HG02938 (cell line): ENCODE measurements at regions not wholly inside any gene's neighbourhood (a gene's known extent, or its start where the extent isn't known, plus 50 kb on each side); places are given as distances from the start of the nearest gene placed in this dataset.

Source experiments
- ATAC-seq: cut with Tn5 transposase; IDR thresholded peaks from one replicate; pipeline ENCODE4 v1.9.1; 2021; ENCODE audit warnings: mild to moderate bottlenecking, moderate library complexity; ENCODE audit not compliant: unreplicated experiment

GRCh38 chr10:107471911-107472310 lies 307.4 kb upstream of the SORCS1 start:
- ATAC-seq = no peak

- ATAC-seq = no peak
Observed at GRCh38 chr10:107453561-107453960, 289.1 kb upstream of the SORCS1 start.

GRCh38 chr10:107451047-107451446 lies 286.5 kb upstream of the SORCS1 start:
- no peak for ATAC-seq

DNA sequence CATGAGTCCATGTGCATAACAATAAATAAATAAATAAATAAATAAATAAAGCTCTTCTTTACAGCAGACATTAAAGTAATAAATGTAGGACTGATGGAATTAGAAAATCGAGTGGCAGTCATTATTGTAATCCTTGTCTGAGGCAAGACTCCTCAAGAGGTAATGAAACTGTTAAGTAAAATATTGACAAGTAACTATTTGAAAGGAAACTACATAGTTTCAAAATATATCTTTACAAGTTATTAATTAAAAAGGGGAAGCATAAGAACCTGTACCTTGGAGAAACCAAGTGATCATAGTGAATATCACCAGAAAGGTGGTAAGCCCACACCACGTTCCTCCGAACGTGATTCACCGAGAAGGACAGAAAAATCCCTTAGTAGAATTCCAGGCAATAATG lies 285.6 kb upstream of the SORCS1 start:
- ATAC-seq = peak; percentile 66

- no peak for ATAC-seq
Observed at GRCh38 chr10:107444443-107444842, 279.9 kb upstream of the SORCS1 start.

DNA sequence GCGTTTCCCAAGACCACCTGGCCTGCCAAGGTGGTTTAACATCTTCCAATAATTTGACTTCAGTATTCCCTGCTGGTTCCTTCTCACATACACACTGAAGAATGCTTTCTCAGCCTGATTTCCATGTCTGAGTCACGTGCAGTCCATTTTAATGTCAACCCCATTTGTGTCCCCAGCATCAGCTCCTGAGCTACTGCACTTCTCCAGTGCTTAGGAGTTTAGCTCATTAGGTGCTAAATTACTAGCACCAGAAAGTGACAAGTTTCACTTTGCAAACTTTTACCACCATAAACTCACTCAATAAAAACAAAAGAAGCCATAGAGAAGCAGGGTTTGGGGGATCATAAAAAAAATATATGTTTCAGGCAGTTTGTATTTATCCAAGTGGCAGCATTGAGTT lies 279.3 kb upstream of the SORCS1 start:
- ATAC-seq = no peak

GRCh38 chr10:107443326-107443725 lies 278.8 kb upstream of the SORCS1 start:
- no peak for ATAC-seq

- peak; percentile 89 for ATAC-seq
Observed at GRCh38 chr10:107442035-107442505, 277.6 kb upstream of the SORCS1 start.

DNA sequence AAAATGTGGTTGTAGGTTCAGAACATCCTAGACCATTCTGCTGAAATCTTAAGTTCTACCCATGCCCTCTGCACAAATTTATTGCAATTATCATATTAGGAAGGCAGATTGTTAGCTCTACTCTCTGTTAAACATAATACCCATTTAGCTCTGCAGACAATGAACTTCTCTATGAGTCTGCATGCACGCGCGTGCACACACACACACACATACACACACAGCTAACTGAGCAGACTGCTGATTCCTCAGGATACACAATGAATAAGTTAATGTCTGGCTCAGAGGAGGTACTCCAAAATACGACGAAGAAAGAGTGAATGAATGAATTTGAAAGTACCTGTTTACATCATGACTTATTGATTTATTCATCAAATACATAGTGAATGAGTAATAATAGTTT lies 276.2 kb upstream of the SORCS1 start:
- ATAC-seq = no peak

DNA sequence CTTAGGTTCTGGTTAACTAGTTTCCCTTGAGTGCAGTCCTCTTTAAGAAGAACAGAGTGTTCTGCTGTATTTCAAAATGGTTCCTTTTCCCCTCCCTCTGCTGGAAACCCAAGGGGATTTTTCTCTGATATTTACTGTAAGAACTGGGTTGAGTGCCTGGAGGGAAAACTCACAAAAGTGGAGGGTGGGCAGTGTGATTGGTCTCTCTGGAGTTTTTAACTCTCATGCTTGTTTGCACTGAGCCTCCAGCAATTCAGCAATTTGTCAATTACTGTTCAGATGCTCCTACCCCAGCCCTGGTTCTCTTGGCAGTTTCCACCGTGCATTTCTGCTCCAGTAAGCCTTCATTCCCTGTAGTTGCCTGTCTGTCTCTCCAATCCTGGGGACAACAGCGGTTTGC lies 273.4 kb upstream of the SORCS1 start:
- ATAC-seq = no peak

- no peak for ATAC-seq
Observed at GRCh38 chr10:107436568-107436967, 272.1 kb upstream of the SORCS1 start.

GRCh38 chr10:107434854-107435253 lies 270.3 kb upstream of the SORCS1 start:
- no peak for ATAC-seq

- ATAC-seq = no peak
Observed at GRCh38 chr10:107434201-107434600, 269.7 kb upstream of the SORCS1 start.

DNA sequence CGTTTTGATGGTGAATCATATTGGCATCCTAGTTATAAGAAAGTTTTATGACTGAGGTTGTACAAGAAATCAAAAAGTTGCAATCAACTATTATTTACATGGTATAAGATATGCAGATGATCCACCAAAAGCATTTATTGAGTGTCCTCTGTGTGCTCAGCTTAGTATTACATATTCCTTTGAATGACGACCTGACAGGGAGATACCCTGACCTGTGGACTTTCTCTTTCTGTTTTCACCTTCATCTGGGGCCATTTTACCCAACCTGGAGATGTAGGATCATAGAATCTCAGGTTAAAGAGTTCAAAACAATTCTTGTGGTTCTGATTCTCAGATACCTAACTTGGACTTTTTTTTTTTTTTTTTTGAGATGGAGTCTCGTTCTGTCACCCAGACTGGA lies 269.1 kb upstream of the SORCS1 start:
- no peak for ATAC-seq

- ATAC-seq = no peak
Observed at GRCh38 chr10:107430446-107430845, 265.9 kb upstream of the SORCS1 start.

- ATAC-seq = no peak
Observed at GRCh38 chr10:107427016-107427415, 262.5 kb upstream of the SORCS1 start.

DNA sequence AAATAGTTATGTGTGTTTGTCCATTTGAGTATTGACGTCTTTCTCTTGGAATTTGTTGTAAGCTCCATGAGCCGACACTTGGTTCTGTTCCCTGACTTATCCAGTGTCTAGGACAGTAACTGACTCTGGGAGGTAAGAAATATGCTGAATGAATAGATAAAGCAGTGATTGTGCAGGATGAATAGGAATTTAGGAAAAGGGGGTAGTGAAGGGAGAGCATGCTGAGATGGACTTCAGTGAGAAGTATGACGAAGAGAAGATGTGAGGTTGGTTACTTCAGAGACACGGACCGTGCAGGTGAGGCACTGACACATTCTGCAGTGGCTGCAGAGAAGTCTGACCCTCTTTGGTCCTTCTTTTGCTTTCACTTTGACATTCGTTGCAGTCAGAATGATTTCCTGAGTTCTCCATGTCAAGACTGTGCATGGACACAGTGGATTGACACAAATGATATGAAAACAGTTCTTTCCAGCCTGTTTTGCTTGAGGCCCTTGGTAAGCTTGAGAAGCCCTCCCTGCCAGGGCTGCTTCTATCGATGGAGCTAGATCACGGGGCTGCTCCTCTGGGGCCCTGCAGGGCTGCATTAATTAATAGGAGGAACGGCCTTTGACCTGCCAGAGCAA lies 261.5 kb upstream of the SORCS1 start:
- ATAC-seq = no peak

- ATAC-seq = no peak
Observed at GRCh38 chr10:107424628-107425027, 260.1 kb upstream of the SORCS1 start.

- ATAC-seq = no peak
Observed at GRCh38 chr10:107423903-107424302, 259.4 kb upstream of the SORCS1 start.

DNA sequence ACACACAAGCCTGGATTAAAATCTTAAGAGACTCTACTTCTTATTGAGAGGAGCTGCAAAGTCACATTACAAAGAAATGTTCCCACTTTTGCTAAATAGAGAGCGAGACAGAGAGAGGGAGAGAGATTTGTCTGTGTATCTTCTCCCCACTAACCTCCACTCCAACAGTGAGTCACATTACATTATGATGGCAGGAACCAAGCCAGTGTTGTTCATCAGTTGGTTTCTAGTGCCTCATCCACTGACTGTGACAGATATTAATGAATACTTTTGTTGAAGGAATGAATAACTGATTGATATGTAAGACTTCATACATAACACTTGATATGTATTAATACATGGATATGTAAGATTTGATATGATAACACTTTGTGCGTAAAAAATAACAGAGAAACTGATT lies 258.2 kb upstream of the SORCS1 start:
- no peak for ATAC-seq

DNA sequence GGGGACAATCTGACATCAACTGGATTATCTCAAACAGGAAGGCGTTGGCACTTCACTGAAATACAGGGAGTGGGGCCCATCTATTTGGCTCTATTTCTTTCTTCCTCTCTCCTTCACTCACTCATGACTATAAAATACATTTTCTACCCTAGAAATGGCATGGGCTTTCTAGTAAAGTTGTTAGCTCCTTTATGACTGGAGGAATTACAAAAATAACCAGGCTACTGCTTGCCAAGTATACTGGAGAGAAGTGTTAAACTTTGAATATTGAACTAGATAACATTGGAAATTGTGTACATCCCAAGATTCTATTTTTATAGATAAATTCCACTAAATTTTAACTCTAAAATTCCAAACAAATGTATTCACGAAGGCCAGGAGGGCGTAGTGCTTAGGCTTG lies 255.7 kb upstream of the SORCS1 start:
- no peak for ATAC-seq

GRCh38 chr10:107418085-107418806 lies 253.7 kb upstream of the SORCS1 start:
- ATAC-seq = no peak

DNA sequence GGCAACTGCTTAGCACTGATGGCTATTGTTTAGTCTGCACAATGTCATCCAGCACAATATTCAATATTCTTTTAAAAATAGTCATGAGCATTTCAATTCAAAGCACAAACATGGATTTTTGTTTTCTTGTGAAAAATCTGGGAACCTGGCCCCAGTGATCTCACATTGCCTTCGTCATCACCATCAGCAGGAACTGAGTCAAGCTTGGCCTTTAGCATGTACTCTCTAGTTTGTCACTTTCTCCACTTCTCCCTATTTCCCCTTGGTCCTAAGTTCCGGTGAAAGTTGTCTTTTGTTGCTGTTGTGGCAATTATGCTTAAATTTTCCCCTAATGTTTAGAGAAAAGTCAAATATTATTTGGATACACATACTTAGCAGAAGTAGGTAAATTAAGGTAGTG lies 252.9 kb upstream of the SORCS1 start:
- ATAC-seq = no peak
